Mesothelial cell of epicardium (in vitro differentiated cells): ENCODE measurements at regions not wholly inside any gene's neighbourhood (a gene's known extent, or its start where the extent isn't known, plus 50 kb on each side); places are given as distances from the start of the nearest gene placed in this dataset.
A peak's percentile ranks its signal among the peaks of the same experiment; 100 is the strongest.
"Not testable (repeated sequence)": the region's sequence is repeated elsewhere in the genome, so short reads cannot be mapped to it uniquely, and the experiment has no call there.

Source experiments
- DNase-seq, 2 experiments: peaks; one replicate each; pipeline ENCODE4 v3.0.0; 2021; ENCODE audit warnings: low spot score in 2 of 2; ENCODE audit not compliant: unreplicated experiment in 2 of 2
- H3K27ac Mint-ChIP-seq: 2 replicates; pipeline ENCODE4 v1.8.0; 2021; ENCODE audit warnings: mixed read lengths
- H3K27me3 Mint-ChIP-seq: 2 replicates; pipeline ENCODE4 v1.8.0; 2021; ENCODE audit warnings: low read depth, mixed read lengths
- H3K36me3 Mint-ChIP-seq: 2 replicates; pipeline ENCODE4 v1.8.0; 2021; ENCODE audit warnings: mixed read lengths
- H3K4me1 Mint-ChIP-seq: 2 replicates; pipeline ENCODE4 v1.8.0; 2021; ENCODE audit warnings: mixed read lengths
- H3K4me3 Mint-ChIP-seq: 2 replicates; pipeline ENCODE4 v1.8.0; 2021; ENCODE audit warnings: mild to moderate bottlenecking, moderate library complexity, mixed read lengths
- H3K9me3 Mint-ChIP-seq: 2 replicates; pipeline ENCODE4 v1.8.0; 2021; ENCODE audit warnings: mixed read lengths
- TF ChIP-seq, protein P1 (sequence below): fragments of 200-600 bp; sonication (generic); IDR thresholded peaks from one replicate; pipeline ENCODE4 v1.5.0; 2021; ENCODE audit warnings: antibody characterized with exemption; ENCODE audit not compliant: unreplicated experiment

DNA sequence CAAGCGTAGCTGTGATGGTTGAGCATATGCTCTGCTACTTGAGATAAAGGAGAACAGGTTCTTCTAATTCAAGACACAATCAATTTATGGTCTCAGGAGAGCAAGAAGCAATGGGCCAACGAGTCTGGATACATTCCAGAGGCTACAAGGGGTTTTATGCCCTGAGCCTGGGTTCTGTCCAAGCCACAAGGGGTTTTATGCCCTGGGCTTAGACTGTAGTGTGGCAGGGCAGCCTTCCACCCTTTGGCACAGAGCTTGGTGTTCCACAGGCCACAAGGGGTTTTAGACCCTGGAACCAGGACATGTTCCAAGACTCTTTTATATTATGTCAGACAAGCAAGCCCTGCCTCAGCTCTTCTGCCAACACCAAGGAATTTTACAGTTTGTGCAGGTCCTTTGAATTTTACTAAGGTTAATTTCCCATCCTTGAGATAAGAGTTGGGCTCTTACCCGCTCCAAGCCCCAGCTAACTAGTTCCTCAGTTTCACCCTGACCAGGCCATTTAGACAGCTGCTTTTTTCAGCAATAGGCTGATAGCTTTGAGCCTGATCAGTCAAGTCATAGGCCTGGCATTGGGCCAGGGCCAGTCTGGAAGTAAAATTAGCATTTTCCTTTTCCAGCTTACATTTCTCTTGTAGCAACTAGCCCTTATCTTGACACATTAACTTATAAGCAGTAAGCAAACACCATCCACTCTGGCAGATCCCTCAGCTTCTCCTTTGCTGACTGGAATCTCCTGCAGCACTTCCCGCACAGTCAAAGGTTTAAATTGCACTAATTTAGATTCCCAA is 95.0 kb downstream of the ZNF737 start:
- Mint-ChIP-seq H3K4me1 (peaks cover 6% of the 10 kb centered on the region), H3K27me3 (no peaks in the 10 kb centered on the region), H3K36me3 (no peaks in the 10 kb centered on the region), H3K9me3 (no peaks in the 10 kb centered on the region), H3K27ac (peak overlapping the region; percentile 34), H3K4me3 (no peak overlapping the region)
- TF ChIP-seq, protein P1, sequence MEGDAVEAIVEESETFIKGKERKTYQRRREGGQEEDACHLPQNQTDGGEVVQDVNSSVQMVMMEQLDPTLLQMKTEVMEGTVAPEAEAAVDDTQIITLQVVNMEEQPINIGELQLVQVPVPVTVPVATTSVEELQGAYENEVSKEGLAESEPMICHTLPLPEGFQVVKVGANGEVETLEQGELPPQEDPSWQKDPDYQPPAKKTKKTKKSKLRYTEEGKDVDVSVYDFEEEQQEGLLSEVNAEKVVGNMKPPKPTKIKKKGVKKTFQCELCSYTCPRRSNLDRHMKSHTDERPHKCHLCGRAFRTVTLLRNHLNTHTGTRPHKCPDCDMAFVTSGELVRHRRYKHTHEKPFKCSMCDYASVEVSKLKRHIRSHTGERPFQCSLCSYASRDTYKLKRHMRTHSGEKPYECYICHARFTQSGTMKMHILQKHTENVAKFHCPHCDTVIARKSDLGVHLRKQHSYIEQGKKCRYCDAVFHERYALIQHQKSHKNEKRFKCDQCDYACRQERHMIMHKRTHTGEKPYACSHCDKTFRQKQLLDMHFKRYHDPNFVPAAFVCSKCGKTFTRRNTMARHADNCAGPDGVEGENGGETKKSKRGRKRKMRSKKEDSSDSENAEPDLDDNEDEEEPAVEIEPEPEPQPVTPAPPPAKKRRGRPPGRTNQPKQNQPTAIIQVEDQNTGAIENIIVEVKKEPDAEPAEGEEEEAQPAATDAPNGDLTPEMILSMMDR = no peak
- DNase-seq = no peak

DNA sequence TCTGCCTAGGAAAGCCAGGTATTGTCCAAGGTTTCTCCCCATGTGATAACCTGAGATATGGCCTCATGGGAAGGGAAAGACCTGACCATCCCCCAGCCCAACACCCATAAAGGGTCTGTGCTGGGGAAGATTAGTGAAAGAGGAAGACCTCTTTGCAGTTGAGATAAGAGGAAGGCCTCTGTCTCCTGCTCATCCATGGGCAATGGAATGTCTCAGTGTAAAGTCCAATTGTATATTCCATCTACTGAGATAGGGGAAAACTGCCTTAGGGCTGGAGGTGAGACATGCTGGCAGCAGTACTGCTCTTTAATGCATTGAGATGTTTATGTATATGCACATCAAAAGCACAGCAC is 99.0 kb downstream of the ZNF737 start:
- not testable (repeated sequence) for DNase-seq, H3K27me3 Mint-ChIP-seq, H3K36me3 Mint-ChIP-seq, H3K4me1 Mint-ChIP-seq, H3K9me3 Mint-ChIP-seq, H3K27ac Mint-ChIP-seq, H3K4me3 Mint-ChIP-seq

DNA sequence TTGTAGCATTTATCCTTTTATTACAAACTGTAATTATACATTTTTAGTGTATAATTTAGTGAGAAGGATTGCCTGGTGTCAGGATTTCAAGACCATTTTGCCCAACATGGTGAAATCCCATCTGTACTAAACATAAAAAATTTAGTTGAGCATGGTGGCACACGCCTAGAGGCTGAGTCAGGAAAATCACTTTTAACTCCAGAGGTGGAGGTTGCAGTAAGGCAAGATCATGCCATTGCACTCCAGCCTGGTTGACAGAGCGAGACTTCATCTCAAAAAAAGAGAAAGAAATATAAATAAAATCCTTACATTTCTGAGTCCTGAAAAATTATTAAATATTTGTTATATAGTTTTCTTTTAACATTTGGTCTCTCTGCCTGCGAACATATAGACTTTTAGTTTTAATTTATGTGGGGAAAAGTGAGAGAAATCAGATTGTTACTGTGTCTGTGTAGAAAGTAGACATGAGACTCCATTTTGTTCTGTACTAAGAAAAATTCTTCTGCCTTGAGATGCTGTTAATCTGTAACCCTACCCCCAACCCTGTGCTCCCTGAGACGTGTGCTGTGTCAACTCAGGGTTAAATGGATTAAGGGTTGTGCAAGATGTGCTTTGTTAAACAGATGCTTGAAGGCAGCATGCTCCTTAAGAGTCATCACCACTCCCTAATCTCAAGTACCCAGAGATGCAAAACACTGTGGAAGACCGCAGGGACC is 99.5 kb downstream of the ZNF737 start:
- not testable (repeated sequence) for H3K27me3 Mint-ChIP-seq, H3K4me3 Mint-ChIP-seq, DNase-seq, H3K27ac Mint-ChIP-seq, H3K36me3 Mint-ChIP-seq, H3K9me3 Mint-ChIP-seq, H3K4me1 Mint-ChIP-seq

- Mint-ChIP-seq H3K9me3 (no peaks in the 10 kb centered on the region), H3K4me1 (no peaks in the 10 kb centered on the region)
These were observed 112.1 kb downstream of the ZNF737 start for GRCh38 chr19:20453425-20453935.

GRCh38 chr19:20444202-20444885 is 121.2 kb downstream of the ZNF737 start:
- Mint-ChIP-seq H3K4me3 (no peak overlapping the region), H3K9me3 (no peaks in the 10 kb centered on the region), H3K27me3 (no peaks in the 10 kb centered on the region), H3K4me1 (no peaks in the 10 kb centered on the region), H3K27ac (no peak overlapping the region), H3K36me3 (no peaks in the 10 kb centered on the region)
- TF ChIP-seq, protein P1 = no peak
- no peak for DNase-seq

More at GRCh38 chr19:20453425-20453935, 112.1 kb downstream of the ZNF737 start:
- H3K4me3 Mint-ChIP-seq = no peak overlapping the region
- H3K36me3 Mint-ChIP-seq = no peaks in the 10 kb centered on the region
- TF ChIP-seq, protein P1 = no peak
- H3K27ac Mint-ChIP-seq = no peak overlapping the region
- DNase-seq = no peak
- no peaks in the 10 kb centered on the region for H3K27me3 Mint-ChIP-seq

DNA sequence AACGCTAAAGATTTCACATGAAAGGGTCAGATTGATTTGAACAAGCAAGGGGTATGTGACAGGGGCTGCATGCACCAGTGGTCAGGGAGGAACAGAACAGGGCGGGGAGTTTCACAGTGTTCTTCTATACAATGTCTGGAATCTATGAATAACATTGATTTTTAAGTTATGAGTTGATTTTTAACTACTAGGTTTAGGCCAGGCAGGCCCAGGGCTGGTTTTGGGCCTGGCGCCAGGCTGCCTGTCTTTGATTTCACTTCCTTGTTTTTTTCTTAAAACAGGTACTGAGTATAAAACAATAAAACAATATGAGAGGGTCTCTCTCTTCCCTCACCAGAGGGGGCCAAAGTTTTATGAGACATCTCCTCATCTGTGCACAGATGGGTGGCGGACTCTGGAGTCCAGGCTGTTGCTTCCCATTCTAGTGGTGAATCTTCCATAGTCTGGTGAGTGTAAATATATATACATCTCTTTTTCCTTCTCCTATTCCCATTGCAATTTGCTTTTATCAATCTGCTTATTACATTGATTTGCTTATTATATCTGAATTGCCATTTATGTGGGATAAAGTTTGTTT is 133.2 kb downstream of the ZNF737 start:
- not testable (repeated sequence) for H3K9me3 Mint-ChIP-seq, DNase-seq, H3K27ac Mint-ChIP-seq, H3K27me3 Mint-ChIP-seq, H3K4me1 Mint-ChIP-seq, H3K36me3 Mint-ChIP-seq, H3K4me3 Mint-ChIP-seq
